Skeletal muscle cell (primary cell): ENCODE measurements at regions not wholly inside any gene's neighbourhood (a gene's known extent, or its start where the extent isn't known, plus 50 kb on each side); places are given as distances from the start of the nearest gene placed in this dataset.

ENCODE experiments used
- DNase-seq: peaks from one replicate; pipeline ENCODE4 v3.0.0-alpha.2; 2010; ENCODE audit warnings: low read depth
- H3K4me3 ChIP-seq: 2 replicates; pipeline ENCODE4 v1.5.1; 2011; ENCODE audit warnings: low read depth, mild to moderate bottlenecking, control low read depth, low read length, moderate library complexity

DNA sequence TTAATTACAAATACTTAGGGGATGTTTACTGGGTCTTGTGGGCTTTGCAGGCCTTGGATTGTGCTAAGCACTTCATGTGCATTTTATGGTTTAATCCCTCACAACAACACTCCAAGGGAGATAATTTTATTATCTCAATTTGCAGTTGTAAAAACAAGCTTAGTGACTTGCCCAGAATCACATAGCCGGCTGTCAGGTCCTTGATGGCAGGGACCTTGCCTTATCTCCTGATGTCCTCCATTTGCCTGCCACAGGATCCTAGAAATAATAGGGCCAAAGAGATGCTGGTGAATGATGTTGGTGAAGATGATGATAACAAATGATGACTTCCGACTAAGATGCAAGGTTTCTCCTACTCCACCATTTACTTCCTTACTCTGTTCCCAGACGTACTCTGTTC, 385.4 kb downstream of the TMEM135 start:
- H3K4me3 ChIP-seq: no peak overlapping the region
- no peak for DNase-seq

- no peak overlapping the region for H3K4me3 ChIP-seq
- no peak for DNase-seq
These were observed 384.8 kb downstream of the TMEM135 start for GRCh38 chr11:87422566-87422965.

- DNase-seq: peak; percentile 57
- H3K4me3 ChIP-seq: no peak overlapping the region
These were observed 383.7 kb downstream of the TMEM135 start for GRCh38 chr11:87421422-87421821.

DNA sequence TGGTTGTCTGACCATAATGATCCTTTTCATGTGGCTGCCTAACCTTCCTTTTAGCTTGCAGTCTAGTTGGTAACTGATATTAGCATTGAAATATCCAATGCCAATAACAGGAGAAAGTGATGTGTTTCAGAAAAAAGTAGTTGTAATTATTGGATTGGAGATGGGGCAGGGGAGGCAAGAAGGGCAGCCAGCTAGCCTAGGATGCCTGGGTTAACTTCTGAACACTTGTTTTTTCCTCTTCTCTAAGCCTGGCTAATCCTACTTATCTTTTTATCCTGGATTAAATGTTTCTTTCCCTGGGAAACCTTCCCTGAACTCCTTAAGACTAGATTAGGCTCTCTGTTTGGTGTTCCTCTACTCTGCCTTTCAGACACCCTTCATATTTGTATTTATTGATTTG, 380.2 kb downstream of the TMEM135 start:
- no peak overlapping the region for H3K4me3 ChIP-seq
- DNase-seq: no peak

DNA sequence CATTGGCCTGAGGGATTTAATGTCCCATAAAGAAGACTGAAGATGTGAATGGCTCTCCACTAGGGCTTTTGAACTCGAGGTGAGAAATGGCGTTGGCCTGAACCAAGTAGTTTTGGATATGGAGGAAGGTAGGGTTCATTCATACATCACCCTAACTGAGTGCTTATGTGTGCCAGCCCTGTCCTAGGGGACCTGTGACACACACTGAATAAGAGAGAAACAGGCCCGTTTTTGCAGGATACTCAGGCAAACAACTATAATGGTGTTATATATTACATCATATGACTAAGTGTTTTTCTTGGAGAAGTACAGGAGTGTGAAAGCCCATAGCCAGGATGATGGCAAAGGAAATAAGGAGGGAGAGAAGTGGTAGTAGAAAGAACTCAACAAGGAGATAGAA, 368.1 kb downstream of the TMEM135 start:
- peak; percentile 26 for DNase-seq
- no peak overlapping the region for H3K4me3 ChIP-seq

- no peak for DNase-seq
- no peak overlapping the region for H3K4me3 ChIP-seq
These were observed 367.6 kb downstream of the TMEM135 start for GRCh38 chr11:87405356-87405755.

DNA sequence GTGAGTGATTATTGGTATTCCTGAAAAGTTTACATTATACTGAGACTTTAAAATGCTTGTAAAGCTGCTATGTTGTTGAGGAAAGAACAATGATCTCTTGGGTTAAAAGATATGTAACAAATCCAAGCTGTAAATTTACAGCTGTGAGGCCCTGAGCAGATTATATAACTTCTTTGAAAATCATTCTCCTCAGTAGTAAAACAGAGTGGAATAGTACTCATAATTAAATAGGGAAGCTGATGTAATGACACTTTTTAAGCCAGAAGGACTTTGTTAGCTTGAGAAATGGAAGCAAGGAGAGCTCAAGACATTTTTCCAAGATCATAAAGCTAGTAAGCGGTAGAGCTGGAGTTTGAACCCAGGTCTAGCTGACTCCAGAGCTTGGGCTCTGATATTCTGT, 363.9 kb downstream of the TMEM135 start:
- no peak for DNase-seq
- H3K4me3 ChIP-seq: no peak overlapping the region

GRCh38 chr11:87399341-87399740, 361.6 kb downstream of the TMEM135 start:
- no peak overlapping the region for H3K4me3 ChIP-seq

DNA sequence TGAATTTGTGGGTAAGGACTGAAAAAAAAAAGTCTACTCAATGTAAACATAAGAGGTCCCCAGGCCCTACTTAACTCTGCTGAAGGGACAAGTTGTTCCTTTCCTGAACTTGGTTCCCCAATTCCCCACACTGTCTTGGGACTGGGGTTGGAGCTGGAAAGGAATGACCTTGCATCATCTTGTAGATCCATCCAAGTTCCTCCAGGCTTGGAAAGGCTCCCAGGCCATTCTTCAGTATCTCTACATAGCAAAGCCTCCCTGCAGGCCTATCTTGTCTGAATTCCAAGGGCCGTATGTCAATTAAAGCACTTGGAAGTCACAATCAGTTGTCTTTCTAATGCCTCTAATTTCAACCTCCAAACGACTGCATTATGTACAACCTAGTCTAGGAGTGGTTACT, 361.2 kb downstream of the TMEM135 start:
- peak; percentile 34 for DNase-seq
- H3K4me3 ChIP-seq: no peak overlapping the region

More at GRCh38 chr11:87399341-87399740, 361.6 kb downstream of the TMEM135 start:
- DNase-seq: no peak

DNA sequence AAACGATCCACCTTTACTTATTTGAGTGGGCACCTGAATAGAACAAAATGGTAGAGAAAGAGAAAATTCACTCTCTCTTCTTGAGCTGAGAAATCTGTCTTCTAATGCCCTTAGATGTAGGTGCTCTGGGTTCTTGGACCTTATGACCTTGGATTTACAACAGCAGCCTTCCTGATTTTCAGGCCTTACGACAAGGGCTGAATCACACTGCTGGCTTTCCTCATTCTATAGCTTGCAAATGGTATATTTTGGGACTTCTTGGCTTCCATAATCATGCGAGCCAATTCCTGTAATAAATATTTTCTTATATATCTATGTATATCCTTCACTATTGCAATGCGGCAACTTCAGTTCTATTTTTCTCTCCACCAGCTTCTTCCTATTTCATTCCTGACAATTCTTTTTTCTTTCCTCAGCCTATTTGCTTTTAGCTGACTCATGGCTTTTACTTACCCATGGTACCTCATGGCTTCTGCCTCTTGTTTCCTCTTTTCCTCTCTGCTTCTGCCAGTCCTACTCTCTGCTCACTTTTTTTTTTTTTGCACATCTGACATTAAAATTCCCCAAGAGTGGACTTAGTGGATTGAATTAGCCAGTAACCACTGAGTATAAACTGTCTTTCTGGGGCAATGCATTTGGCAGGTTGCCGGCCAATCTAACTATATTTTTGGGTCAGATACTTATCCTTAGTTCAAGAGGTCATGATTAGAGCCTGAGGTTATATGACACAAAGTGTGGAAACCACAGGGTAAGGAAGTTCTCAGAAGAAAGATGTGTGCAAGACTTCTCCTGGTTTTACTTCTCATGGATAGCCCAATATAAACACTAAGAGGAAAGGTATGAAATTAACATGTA, 359.5 kb downstream of the TMEM135 start:
- DNase-seq: no peak
- H3K4me3 ChIP-seq: no peak overlapping the region

DNA sequence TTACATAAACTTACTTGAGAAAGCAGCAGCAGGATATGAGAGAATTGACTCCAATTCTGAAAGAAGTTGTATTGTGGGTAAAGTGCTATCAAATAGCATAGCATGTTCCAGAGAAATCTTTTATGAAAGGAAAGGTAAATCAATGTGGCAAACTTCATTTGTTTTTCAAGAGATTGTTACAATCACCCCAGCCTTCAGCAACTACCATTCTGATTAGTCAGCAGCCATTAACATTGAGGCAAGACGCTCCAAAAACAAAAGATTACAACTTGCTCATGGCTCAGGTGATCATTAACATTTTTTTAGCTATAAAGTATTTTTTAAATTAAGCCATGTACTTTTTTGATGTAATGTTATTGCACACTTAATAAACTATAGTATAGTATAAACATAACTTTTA, 357.2 kb downstream of the TMEM135 start:
- no peak for DNase-seq
- no peak overlapping the region for H3K4me3 ChIP-seq

GRCh38 chr11:87392665-87393064, 354.9 kb downstream of the TMEM135 start:
- H3K4me3 ChIP-seq: no peak overlapping the region
- DNase-seq: no peak

DNA sequence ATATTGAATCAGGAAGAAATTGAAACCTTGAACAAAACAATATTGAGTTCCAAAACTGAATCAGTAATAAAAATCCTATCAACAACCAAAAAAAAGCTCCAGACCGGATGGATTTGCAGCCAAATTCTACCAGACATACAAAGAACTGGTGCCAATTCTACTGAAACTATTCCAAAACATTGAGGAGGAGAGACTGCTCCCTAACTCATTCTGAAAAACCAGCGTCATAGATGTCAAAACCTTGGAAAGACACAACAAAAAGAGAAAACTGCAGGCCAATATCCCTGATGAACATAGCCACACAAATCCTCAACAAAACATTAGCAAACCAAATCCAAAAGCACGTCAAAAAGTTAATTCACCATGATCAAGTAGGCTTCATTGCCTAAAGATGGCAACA, 353.8 kb downstream of the TMEM135 start:
- H3K4me3 ChIP-seq: no peak overlapping the region
- no peak for DNase-seq

DNA sequence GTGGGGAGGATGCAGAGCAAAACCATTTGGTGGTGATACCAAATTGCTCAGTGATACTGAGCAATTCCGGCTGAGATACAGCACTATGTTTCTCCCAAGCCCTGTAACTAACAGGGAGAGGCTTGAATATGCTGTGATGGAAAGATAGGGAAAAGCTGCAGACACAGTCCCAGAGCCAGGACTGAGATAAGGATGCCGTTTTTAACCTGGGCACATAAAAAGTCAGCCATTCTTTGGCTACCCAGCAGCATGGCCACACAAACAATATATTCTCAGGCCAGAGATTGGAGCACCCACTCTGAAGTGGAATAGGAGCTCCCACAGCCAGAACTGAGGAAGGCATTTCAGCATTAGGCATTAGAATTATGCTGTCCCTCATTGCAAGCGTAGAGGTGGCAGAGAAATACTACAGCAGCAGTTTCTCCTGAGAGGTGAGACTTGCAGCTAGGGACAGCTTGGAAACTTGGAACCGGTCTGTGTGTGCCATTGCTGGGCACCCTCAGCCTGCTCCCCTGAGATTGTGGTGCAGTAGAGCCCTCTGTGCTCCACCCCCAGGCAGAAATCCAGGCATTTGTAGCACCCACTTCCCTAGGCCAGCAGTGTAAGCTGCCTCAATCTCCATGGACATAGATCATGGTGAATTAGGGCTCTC, 346.5 kb downstream of the TMEM135 start:
- DNase-seq: no peak
- H3K4me3 ChIP-seq: no peak overlapping the region

GRCh38 chr11:87374038-87374807, 336.5 kb downstream of the TMEM135 start:
- no peak for DNase-seq

More at GRCh38 chr11:87374038-87374807, 336.5 kb downstream of the TMEM135 start:
- no peak overlapping the region for H3K4me3 ChIP-seq
